ENCODE measurements at regions not wholly inside any gene's neighbourhood (a gene's known extent, or its start where the extent isn't known, plus 50 kb on each side); places are given as distances from the start of the nearest gene placed in this dataset.

GRCh38 chr3:77837456-77838025 lies 797.6 kb downstream of the ROBO2 start:
- TF ChIP-seq CTCF (IDR thresholded peaks at IDR 0.05 in 8 of 11, conservative IDR thresholded peaks at IDR 0.05 in 3 of 11) = no peak
- TF ChIP-seq POLR2A (IDR thresholded peaks at IDR 0.05) = no peak
